ENCODE measurements at regions not wholly inside any gene's neighbourhood (a gene's known extent, or its start where the extent isn't known, plus 50 kb on each side); places are given as distances from the start of the nearest gene placed in this dataset.

GRCh38 chr18:46364048-46364447, 259.9 kb downstream of the HAUS1 start:
- Histone ChIP-seq H3K36me3 (no peaks in the 10 kb centered on the region), H3K4me1 (peaks cover 6% of the 10 kb centered on the region), H3K9me3 (replicated peaks) (no peaks in the 10 kb centered on the region), H3K27me3 (no peaks in the 10 kb centered on the region), H3K4me3 (no peak overlapping the region), H3K27ac (no peak overlapping the region)
- no peak for DNase-seq

- no peak overlapping the region; the same call in 1 of the 2 replicates for H3K27ac ChIP-seq
- peaks cover 6% of the 10 kb centered on the region for H3K4me1 ChIP-seq
- no peaks in the 10 kb centered on the region for H3K9me3 ChIP-seq (replicated peaks)
- H3K4me3 ChIP-seq, result no peak overlapping the region
- no peaks in the 10 kb centered on the region for H3K36me3 ChIP-seq
- DNase-seq, result peak; percentile 74 to 80
- H3K27me3 ChIP-seq, result no peaks in the 10 kb centered on the region
These were observed 262.0 kb downstream of the HAUS1 start for GRCh38 chr18:46366201-46366600.

- no peak overlapping the region; the same call in 1 of the 2 replicates for H3K27ac ChIP-seq
- H3K36me3 ChIP-seq, result no peaks in the 10 kb centered on the region
- peaks cover 6% of the 10 kb centered on the region for H3K4me1 ChIP-seq
- H3K27me3 ChIP-seq, result no peaks in the 10 kb centered on the region
- no peak overlapping the region for H3K4me3 ChIP-seq
- H3K9me3 ChIP-seq (replicated peaks), result no peaks in the 10 kb centered on the region
- no peak for DNase-seq
These were observed 262.7 kb downstream of the HAUS1 start for GRCh38 chr18:46366751-46367376.

- H3K4me1 ChIP-seq, result peaks cover 9% of the 10 kb centered on the region
- H3K36me3 ChIP-seq, result no peaks in the 10 kb centered on the region
- no peaks in the 10 kb centered on the region for H3K27me3 ChIP-seq
These were observed 265.1 kb downstream of the HAUS1 start for GRCh38 chr18:46369323-46369722.

GRCh38 chr18:46370898-46371297, 266.7 kb downstream of the HAUS1 start:
- Histone ChIP-seq H3K4me1 (peaks cover 14% of the 10 kb centered on the region), H3K36me3 (no peaks in the 10 kb centered on the region), H3K9me3 (replicated peaks) (no peaks in the 10 kb centered on the region), H3K27me3 (no peaks in the 10 kb centered on the region), H3K27ac (no peak overlapping the region), H3K4me3 (no peak overlapping the region)
- no peak for DNase-seq

More at GRCh38 chr18:46369323-46369722, 265.1 kb downstream of the HAUS1 start:
- no peak for DNase-seq
- Histone ChIP-seq H3K4me3 (no peak overlapping the region), H3K27ac (no peak overlapping the region), H3K9me3 (replicated peaks) (no peaks in the 10 kb centered on the region)

- Histone ChIP-seq H3K4me3 (no peak overlapping the region), H3K36me3 (no peaks in the 10 kb centered on the region), H3K27ac (no peak overlapping the region), H3K27me3 (no peaks in the 10 kb centered on the region), H3K9me3 (replicated peaks) (no peaks in the 10 kb centered on the region), H3K4me1 (peaks cover 8% of the 10 kb centered on the region)
- no peak for DNase-seq
These were observed 268.5 kb downstream of the HAUS1 start for GRCh38 chr18:46372670-46373069.

- H3K36me3 ChIP-seq, result no peaks in the 10 kb centered on the region
- H3K4me3 ChIP-seq, result no peak overlapping the region
- peaks cover 8% of the 10 kb centered on the region for H3K4me1 ChIP-seq
- H3K27me3 ChIP-seq, result no peaks in the 10 kb centered on the region
- no peaks in the 10 kb centered on the region for H3K9me3 ChIP-seq (replicated peaks)
- H3K27ac ChIP-seq, result no peak overlapping the region
- no peak for DNase-seq
These were observed 268.9 kb downstream of the HAUS1 start for GRCh38 chr18:46373131-46373530.

GRCh38 chr18:46373791-46374190, 269.6 kb downstream of the HAUS1 start:
- H3K27ac ChIP-seq, result no peak overlapping the region
- H3K9me3 ChIP-seq (replicated peaks), result no peaks in the 10 kb centered on the region
- DNase-seq, result no peak

GRCh38 chr18:46374850-46375249, 270.7 kb downstream of the HAUS1 start:
- Histone ChIP-seq H3K4me3 (no peak overlapping the region), H3K27me3 (no peaks in the 10 kb centered on the region), H3K27ac (no peak overlapping the region), H3K4me1 (peaks cover 8% of the 10 kb centered on the region), H3K36me3 (no peaks in the 10 kb centered on the region), H3K9me3 (replicated peaks) (no peaks in the 10 kb centered on the region)
- DNase-seq, result peak; percentile 80 to 83

More at GRCh38 chr18:46373791-46374190, 269.6 kb downstream of the HAUS1 start:
- no peaks in the 10 kb centered on the region for H3K36me3 ChIP-seq
- no peaks in the 10 kb centered on the region for H3K27me3 ChIP-seq
- no peak overlapping the region for H3K4me3 ChIP-seq
- H3K4me1 ChIP-seq, result peaks cover 8% of the 10 kb centered on the region

GRCh38 chr18:46377557-46377956, 273.4 kb downstream of the HAUS1 start:
- H3K4me1 ChIP-seq, result peaks cover 8% of the 10 kb centered on the region
- H3K9me3 ChIP-seq (replicated peaks), result no peaks in the 10 kb centered on the region
- no peak overlapping the region for H3K27ac ChIP-seq
- no peak overlapping the region for H3K4me3 ChIP-seq
- H3K27me3 ChIP-seq, result no peaks in the 10 kb centered on the region
- H3K36me3 ChIP-seq, result no peaks in the 10 kb centered on the region
- no peak for DNase-seq

GRCh38 chr18:46378126-46378863, 274.1 kb downstream of the HAUS1 start:
- no peak for DNase-seq
- no peaks in the 10 kb centered on the region for H3K36me3 ChIP-seq
- H3K4me1 ChIP-seq, result peaks cover 8% of the 10 kb centered on the region
- no peaks in the 10 kb centered on the region for H3K9me3 ChIP-seq (replicated peaks)
- H3K27me3 ChIP-seq, result no peaks in the 10 kb centered on the region
- no peak overlapping the region for H3K4me3 ChIP-seq
- no peak overlapping the region for H3K27ac ChIP-seq

- no peaks in the 10 kb centered on the region for H3K36me3 ChIP-seq
- no peak for DNase-seq
- no peaks in the 10 kb centered on the region for H3K27me3 ChIP-seq
- H3K4me1 ChIP-seq, result peaks cover 8% of the 10 kb centered on the region
- no peaks in the 10 kb centered on the region for H3K9me3 ChIP-seq (replicated peaks)
- H3K4me3 ChIP-seq, result no peak overlapping the region
- no peak overlapping the region for H3K27ac ChIP-seq
These were observed 274.7 kb downstream of the HAUS1 start for GRCh38 chr18:46378864-46379207.

GRCh38 chr18:46379323-46379950, 275.3 kb downstream of the HAUS1 start:
- H3K27ac ChIP-seq, result no peak overlapping the region
- H3K4me3 ChIP-seq, result no peak overlapping the region
- no peak for DNase-seq

GRCh38 chr18:46385124-46385523, 271.9 kb downstream of the LOXHD1 start:
- H3K4me1 ChIP-seq, result peaks cover 32% of the 10 kb centered on the region
- H3K9me3 ChIP-seq (replicated peaks), result no peaks in the 10 kb centered on the region
- no peak overlapping the region for H3K27ac ChIP-seq
- no peaks in the 10 kb centered on the region for H3K36me3 ChIP-seq
- no peak overlapping the region for H3K4me3 ChIP-seq
- H3K27me3 ChIP-seq, result no peaks in the 10 kb centered on the region
- DNase-seq, result no peak

More at GRCh38 chr18:46379323-46379950, 275.3 kb downstream of the HAUS1 start:
- Histone ChIP-seq H3K27me3 (no peaks in the 10 kb centered on the region), H3K4me1 (peaks cover 4% of the 10 kb centered on the region), H3K36me3 (no peaks in the 10 kb centered on the region), H3K9me3 (replicated peaks) (no peaks in the 10 kb centered on the region)

- H3K4me1 ChIP-seq, result peaks cover 32% of the 10 kb centered on the region
- no peaks in the 10 kb centered on the region for H3K9me3 ChIP-seq (replicated peaks)
- no peak overlapping the region for H3K4me3 ChIP-seq
- no peaks in the 10 kb centered on the region for H3K27me3 ChIP-seq
- H3K27ac ChIP-seq, result peak overlapping the region; percentile 95
- peak; percentile 30 to 39 for DNase-seq
- H3K36me3 ChIP-seq, result no peaks in the 10 kb centered on the region
These were observed 270.2 kb downstream of the LOXHD1 start for GRCh38 chr18:46386788-46387187.

Measured in SJCRH30 (cell line).